HCT116 (cell line): ENCODE measurements at regions not wholly inside any gene's neighbourhood (a gene's known extent, or its start where the extent isn't known, plus 50 kb on each side); places are given as distances from the start of the nearest gene placed in this dataset.

ENCODE experiments used
- ATAC-seq: fragments of 200-7000 bp; cut with Tn5 transposase; 2 replicates; pipeline ENCODE4 v1.9.1; 2020; ENCODE audit warnings: mild to moderate bottlenecking, moderate library complexity
- BruUV-seq: library from RNA; stranded (reverse); fragments of 400-500 nt; replicated peaks from 2 replicates; lab custom pipeline; 2021; lab: Mats Ljungman, UMichigan
- CTCF ChIA-PET: fragments of 300-600 bp; sonication (Branson Sonifier 250); formaldehyde crosslinking; loops from one replicate; lab custom pipeline; 2021; ENCODE audit warnings: antibody characterized with exemption; lab: Charles Lee
- POLR2A ChIA-PET: fragments of 300-600, 350-600 bp; sonication (Branson Sonifier 250); formaldehyde crosslinking; loops from one replicate; lab custom pipeline; 2021; ENCODE audit warnings: antibody characterized with exemption; lab: Charles Lee
- RAD21 ChIA-PET, 2 experiments: fragments of 300-600 bp; sonication (Branson Sonifier 250); formaldehyde crosslinking; loops; one replicate each; lab custom pipeline; 2023; ENCODE audit warnings: low total read pairs in 2 of 2; ENCODE audit not compliant: uncharacterized antibody in 2 of 2, unreplicated experiment in 2 of 2, low non-redundant PET in 1 of 2; lab: Charles Lee
- DNase-seq: peaks from one replicate; pipeline ENCODE4 v3.0.0-alpha.2; 2010; ENCODE audit warnings: low read depth, low spot score
- H2AFZ ChIP-seq: fragments of 200-600 bp; shearing (Covaris generic), sonication (generic); 2 replicates; pipeline ENCODE4 v1.6.1; 2017; ENCODE audit warnings: low read depth, mixed run types, mixed read lengths, antibody characterized with exemption, low read length; ENCODE audit not compliant: poor library complexity, severe bottlenecking
- H3K27ac ChIP-seq: 2 replicates; pipeline ENCODE4 v1.5.1; 2012; ENCODE audit warnings: low read depth, low read length
- H3K27me3 ChIP-seq: fragments of 200-600 bp; sonication (generic); 2 replicates; pipeline ENCODE4 v1.6.1; 2016; ENCODE audit warnings: mixed run types, low read length, mixed read lengths; ENCODE audit not compliant: insufficient read depth
- H3K36me3 ChIP-seq, 2 experiments: fragments of 200-500 bp in 1 of 2; fragments of 200-600 bp in 1 of 2; sonication (Bioruptor generic) in 1 of 2; sonication (generic) in 1 of 2; 2 replicates each; pipeline versions ENCODE4 v1.5.1 to v1.6.1; 2014 to 2016; ENCODE audit warnings: low read length in 2 of 2, inconsistent platforms in 1 of 2, mixed read lengths in 1 of 2, mixed run types in 1 of 2; ENCODE audit not compliant: insufficient read depth in 2 of 2, control insufficient read depth in 1 of 2
- H3K4me1 ChIP-seq, 2 experiments: fragments of 200-600 bp in 1 of 2; sonication (generic) in 1 of 2; 2 replicates each; pipeline versions ENCODE4 v1.5.1 to v1.6.1; 2012 to 2017; ENCODE audit warnings: low read length in 2 of 2, inconsistent platforms in 1 of 2, mild to moderate bottlenecking in 1 of 2, mixed read lengths in 1 of 2, mixed run types in 1 of 2, moderate library complexity in 1 of 2; ENCODE audit not compliant: insufficient read depth in 2 of 2, control insufficient read depth in 1 of 2
- H3K4me2 ChIP-seq: fragments of 200-600 bp; sonication (generic); 2 replicates; pipeline ENCODE4 v1.6.1; 2017; ENCODE audit warnings: mixed run types, low read length, mixed read lengths
- H3K4me3 ChIP-seq, 2 experiments: fragments of 200-600 bp in 1 of 2; sonication (generic) in 1 of 2; replicated peaks in 1 of 2; 2 replicates each; pipeline ENCODE4 v1.5.1; 2011 to 2016; ENCODE audit warnings: low read length in 2 of 2, control low read depth in 1 of 2, low read depth in 1 of 2, mild to moderate bottlenecking in 1 of 2, mixed read lengths in 1 of 2, mixed run types in 1 of 2
- H3K79me2 ChIP-seq: fragments of 200-600 bp; sonication (generic); 2 replicates; pipeline ENCODE4 v1.6.1; 2017; ENCODE audit warnings: mild to moderate bottlenecking, mixed run types, low read length, moderate library complexity, mixed read lengths; ENCODE audit not compliant: insufficient read depth
- H3K9ac ChIP-seq: fragments of 200-600 bp; sonication (generic); 2 replicates; pipeline ENCODE4 v1.6.1; 2016; ENCODE audit warnings: low read length, mixed read lengths
- H3K9me2 ChIP-seq: fragments of 200-600 bp; sonication (generic), shearing (Covaris generic); 2 replicates; pipeline ENCODE4 v1.6.1; 2017; ENCODE audit warnings: mixed run types, mild to moderate bottlenecking, moderate library complexity; ENCODE audit not compliant: insufficient read depth
- H3K9me3 ChIP-seq, 2 experiments: fragments of 200-500 bp in 1 of 2; fragments of 200-600 bp in 1 of 2; sonication (Bioruptor generic) in 1 of 2; sonication (generic) in 1 of 2; 2 replicates each; pipeline ENCODE4 v1.6.1; 2014 to 2017; ENCODE audit warnings: low read length in 2 of 2, mixed read lengths in 2 of 2, inconsistent platforms in 1 of 2, low read depth in 1 of 2, mild to moderate bottlenecking in 1 of 2, mixed run types in 1 of 2, moderate library complexity in 1 of 2; ENCODE audit not compliant: control insufficient read depth in 1 of 2, insufficient read depth in 1 of 2
- H4K20me1 ChIP-seq: fragments of 200-600 bp; sonication (generic), shearing (Covaris generic); 2 replicates; pipeline ENCODE4 v1.6.1; 2017; ENCODE audit warnings: mixed run types, mild to moderate bottlenecking, moderate library complexity; ENCODE audit not compliant: insufficient read depth
- EGR1 ChIP-seq: IDR thresholded peaks from 2 replicates; pipeline ENCODE4 v1.6.1; 2012; ENCODE audit warnings: low read depth
- ELF1 ChIP-seq: IDR thresholded peaks from 2 replicates; pipeline ENCODE4 v1.6.1; 2012; ENCODE audit warnings: low read depth, borderline replicate concordance
- JUND ChIP-seq: IDR thresholded peaks from 2 replicates; pipeline ENCODE4 v1.6.1; 2012
- intact Hi-C: fragments of 100-400 bp; cut with micrococcal nuclease; formaldehyde crosslinking; loops from 2 replicates; pipeline ENCODE4 v1.10.0; 2022
- TF ChIP-seq, protein P1 (sequence below), 3 experiments: fragments of 200-600 bp in 1 of 3; sonication (generic) in 1 of 3; IDR thresholded peaks in 2 of 3; conservative IDR thresholded peaks in 1 of 3; 2 replicates each; pipeline ENCODE4 v1.5.1; 2012 to 2017; ENCODE audit warnings: low read depth in 2 of 3, low read length in 2 of 3, antibody characterized with exemption in 1 of 3, borderline replicate concordance in 1 of 3, control low read depth in 1 of 3, mild to moderate bottlenecking in 1 of 3, mixed read lengths in 1 of 3, mixed run types in 1 of 3, moderate library complexity in 1 of 3; ENCODE audit not compliant: insufficient read depth in 1 of 3

DNA sequence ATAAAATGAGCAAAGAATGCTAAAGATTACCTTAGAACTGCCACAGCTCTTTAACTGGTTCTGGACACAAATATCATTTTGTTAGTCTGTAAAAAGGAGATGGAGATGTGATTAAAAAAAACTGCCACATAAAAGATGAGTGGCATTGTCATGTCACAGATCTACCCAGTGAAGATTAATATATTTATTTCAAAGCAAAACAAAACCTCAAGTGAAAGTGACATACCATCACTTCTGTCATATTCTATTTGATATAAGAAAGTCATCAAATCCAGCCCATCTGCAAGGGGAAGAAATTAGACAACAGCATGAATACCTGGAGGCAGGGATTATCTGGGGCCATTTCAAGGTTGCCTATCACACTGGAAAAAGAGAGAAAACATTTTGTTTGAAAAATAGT, 417.6 kb upstream of the LRRTM4 start:
- POLR2A ChIA-PET = no interaction called here
- no peak overlapping the region for H3K27ac ChIP-seq
- no peak overlapping the region for H3K4me3 ChIP-seq
- DNase-seq (no peak), ATAC-seq (no peak)
- H4K20me1 ChIP-seq = no peaks in the 10 kb centered on the region
- CTCF ChIA-PET = no interaction called here
- H3K9ac ChIP-seq = no peak overlapping the region
- TF ChIP-seq JUND = no peak
- no peak for TF ChIP-seq ELF1
- TF ChIP-seq EGR1 = no peak
- H3K4me2 ChIP-seq = no peak overlapping the region
- no peaks in the 10 kb centered on the region for H3K9me2 ChIP-seq
- H3K27me3 ChIP-seq = no peaks in the 10 kb centered on the region
- H3K36me3 ChIP-seq = no peaks in the 10 kb centered on the region
- H3K4me1 ChIP-seq = no peaks in the 10 kb centered on the region
- RAD21 ChIA-PET = no interaction called here
- intact Hi-C loops = no loop called here
- no peaks in the 10 kb centered on the region for H3K79me2 ChIP-seq
- no TSS peak for BruUV-seq
- H3K9me3 ChIP-seq = peaks cover 4 to 16% of the 10 kb centered on the region in 2 experiments; a peak in 2 of 4 replicates
- no peak overlapping the region for H2AFZ ChIP-seq

DNA sequence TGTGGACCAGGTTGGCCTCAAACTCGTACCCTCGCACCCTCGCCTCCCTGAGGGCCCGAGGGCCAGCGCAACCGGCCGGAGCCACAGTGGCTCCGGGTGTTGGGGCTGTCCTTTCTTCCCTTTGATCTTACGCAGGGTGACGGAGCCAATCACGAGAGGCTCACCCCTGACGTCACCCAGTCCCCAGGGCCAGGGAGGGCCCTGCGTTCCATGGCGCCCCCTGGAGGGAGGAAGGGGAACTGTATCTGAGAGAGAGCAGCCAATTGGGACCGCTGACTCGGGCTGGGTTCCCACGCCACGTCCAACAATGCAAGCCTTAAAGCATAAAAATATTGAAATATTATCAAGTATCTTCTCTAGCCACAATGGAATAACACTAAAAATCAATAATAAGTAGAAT, 432.8 kb upstream of the LRRTM4 start:
- BruUV-seq = no TSS peak
- ATAC-seq = no peak
- no peak overlapping the region for H3K9ac ChIP-seq

More for the DNA sequence above, 432.8 kb upstream of the LRRTM4 start:
- Histone ChIP-seq H3K79me2 (no peaks in the 10 kb centered on the region), H4K20me1 (no peaks in the 10 kb centered on the region), H3K4me1 (no peaks in the 10 kb centered on the region), H3K4me3 (no peak overlapping the region), H3K9me2 (no peaks in the 10 kb centered on the region), H3K36me3 (no peaks in the 10 kb centered on the region), H3K27ac (no peak overlapping the region), H3K27me3 (no peaks in the 10 kb centered on the region), H2AFZ (no peak overlapping the region), H3K4me2 (no peak overlapping the region), H3K9me3 (peaks cover 3 to 24% of the 10 kb centered on the region in 2 experiments; a peak in 3 of 4 replicates)
- no peak for DNase-seq
- intact Hi-C loops = no loop called here
- TF ChIP-seq JUND = no peak
- TF ChIP-seq, protein P1, sequence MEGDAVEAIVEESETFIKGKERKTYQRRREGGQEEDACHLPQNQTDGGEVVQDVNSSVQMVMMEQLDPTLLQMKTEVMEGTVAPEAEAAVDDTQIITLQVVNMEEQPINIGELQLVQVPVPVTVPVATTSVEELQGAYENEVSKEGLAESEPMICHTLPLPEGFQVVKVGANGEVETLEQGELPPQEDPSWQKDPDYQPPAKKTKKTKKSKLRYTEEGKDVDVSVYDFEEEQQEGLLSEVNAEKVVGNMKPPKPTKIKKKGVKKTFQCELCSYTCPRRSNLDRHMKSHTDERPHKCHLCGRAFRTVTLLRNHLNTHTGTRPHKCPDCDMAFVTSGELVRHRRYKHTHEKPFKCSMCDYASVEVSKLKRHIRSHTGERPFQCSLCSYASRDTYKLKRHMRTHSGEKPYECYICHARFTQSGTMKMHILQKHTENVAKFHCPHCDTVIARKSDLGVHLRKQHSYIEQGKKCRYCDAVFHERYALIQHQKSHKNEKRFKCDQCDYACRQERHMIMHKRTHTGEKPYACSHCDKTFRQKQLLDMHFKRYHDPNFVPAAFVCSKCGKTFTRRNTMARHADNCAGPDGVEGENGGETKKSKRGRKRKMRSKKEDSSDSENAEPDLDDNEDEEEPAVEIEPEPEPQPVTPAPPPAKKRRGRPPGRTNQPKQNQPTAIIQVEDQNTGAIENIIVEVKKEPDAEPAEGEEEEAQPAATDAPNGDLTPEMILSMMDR (IDR thresholded peaks at IDR 0.05 in 2 of 3, conservative IDR thresholded peaks at IDR 0.05 in 1 of 3; ENCODE audit: borderline replicate concordance in 1 of 3, insufficient read depth in 1 of 3, low read depth in 2 of 3, low read length in 2 of 3) = peak in 1 of 3 experiments; percentile 30; a peak in 3 of 6 replicates
- ChIA-PET CTCF (no interaction called here), RAD21 (no interaction called here), POLR2A (no interaction called here)
